ENCODE measurements at regions not wholly inside any gene's neighbourhood (a gene's known extent, or its start where the extent isn't known, plus 50 kb on each side); places are given as distances from the start of the nearest gene placed in this dataset.
A peak's percentile ranks its signal among the peaks of the same experiment; 100 is the strongest.
"Not testable (repeated sequence)": the region's sequence is repeated elsewhere in the genome, so short reads cannot be mapped to it uniquely, and the experiment has no call there.

DNA sequence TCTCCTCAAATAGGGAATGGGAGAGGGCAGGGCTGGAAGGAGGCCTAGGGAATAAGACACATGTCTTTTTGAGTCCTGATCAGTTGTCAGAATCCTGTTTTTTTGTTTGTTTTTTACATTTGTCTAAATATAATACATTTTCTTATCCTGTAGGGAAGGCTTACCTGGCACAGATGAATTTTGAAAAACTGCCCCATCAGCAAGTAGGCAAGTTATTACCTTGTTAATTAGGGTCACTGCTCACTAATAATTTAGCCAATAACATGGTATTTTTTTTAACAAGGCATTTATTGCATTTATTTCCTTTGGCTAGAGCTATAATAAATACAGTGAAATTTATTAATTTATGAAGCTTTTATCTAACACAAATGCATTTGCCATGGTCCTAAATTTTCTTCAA is 423.2 kb upstream of the ONECUT1 start:
- DNase-seq (ENCODE audit: low spot score): no peak

DNA sequence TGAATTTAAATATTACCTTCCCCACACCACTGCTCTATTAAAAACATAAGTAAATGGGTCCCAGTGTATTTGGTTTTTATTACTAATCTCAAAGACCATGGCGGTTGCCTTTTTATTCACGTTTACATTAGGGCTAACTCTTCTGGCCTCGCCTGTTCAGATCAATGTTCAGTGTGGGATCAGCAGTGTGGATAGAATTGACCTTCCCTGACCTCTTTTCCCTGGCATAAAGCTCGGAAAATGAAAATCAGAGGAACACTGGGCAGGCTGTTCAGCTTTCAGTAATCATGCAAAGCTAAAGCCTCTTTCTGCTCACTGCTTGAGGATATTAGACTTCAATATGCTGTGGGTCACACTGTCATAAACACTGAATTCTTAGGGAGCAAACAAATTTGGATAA is 422.6 kb upstream of the ONECUT1 start:
- no peak for DNase-seq (ENCODE audit: low spot score)

DNA sequence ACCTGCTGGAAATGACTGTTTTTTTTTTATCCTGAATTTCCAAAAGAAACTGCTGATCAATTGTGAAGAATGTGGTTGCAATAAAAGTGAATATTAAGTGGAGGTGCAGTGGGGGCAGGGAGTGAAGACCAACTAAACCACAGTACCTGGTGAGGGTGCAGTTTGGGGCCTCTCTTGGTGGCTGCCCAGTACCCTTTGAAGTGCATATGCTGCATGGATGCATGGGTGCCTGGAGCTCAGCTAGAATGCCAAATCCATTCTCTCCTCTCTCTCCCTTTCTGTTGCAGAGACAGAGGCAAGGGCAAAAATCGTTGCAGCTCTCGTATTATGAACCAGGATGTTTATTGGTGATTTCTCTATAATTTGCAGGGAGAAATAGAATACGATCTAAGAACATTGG is 420.5 kb upstream of the ONECUT1 start:
- DNase-seq (ENCODE audit: low spot score): no peak

DNA sequence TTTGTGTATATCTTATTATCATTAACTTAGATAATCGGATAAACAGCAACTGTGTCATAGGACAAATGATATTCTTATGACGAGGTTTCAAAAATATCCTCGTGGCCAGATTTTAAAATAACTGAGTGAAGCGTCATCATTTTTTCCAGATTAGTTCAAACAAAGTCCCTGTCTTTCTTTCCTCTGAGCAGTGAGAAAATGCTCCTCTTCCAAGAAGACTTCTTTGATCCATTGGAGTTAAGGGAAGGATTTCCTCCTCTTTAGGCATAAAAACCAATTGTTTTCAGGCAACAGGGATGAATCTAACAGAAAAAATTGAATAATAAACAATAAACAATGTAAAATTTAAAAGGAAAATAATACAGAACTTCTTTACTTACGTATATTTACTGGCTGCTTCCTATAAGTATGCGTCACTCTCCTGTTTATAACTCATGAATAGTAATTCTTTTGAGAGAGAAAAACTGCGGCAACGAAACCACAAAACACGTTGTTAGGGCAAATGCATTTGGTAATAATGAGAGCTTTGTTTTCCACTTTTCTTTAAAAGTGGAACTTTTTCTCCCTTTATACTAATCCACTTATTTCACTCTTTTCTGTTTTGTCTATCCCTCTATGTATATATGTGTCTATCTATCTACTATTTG is 419.4 kb upstream of the ONECUT1 start:
- no peak for DNase-seq (ENCODE audit: low spot score)

DNA sequence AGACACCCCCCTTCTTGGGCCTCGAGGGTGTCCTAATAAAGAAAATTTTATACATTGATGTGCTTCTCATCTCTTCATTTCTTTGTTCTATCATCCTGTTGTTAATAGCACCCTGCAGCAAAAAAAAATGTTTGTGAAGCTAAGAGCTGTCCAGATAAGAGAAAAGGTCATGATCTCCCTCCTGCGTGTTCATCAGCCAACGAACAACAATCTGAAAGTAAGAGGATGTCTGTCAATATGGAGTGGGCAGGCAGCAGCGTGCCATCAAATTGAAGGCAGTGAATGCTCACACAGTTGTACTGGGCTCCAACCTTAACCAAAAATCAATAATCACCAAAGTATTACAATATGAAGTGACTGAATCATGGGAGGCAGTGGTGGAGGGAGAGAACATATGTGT is 418.6 kb upstream of the ONECUT1 start:
- DNase-seq (ENCODE audit: low spot score): no peak

DNA sequence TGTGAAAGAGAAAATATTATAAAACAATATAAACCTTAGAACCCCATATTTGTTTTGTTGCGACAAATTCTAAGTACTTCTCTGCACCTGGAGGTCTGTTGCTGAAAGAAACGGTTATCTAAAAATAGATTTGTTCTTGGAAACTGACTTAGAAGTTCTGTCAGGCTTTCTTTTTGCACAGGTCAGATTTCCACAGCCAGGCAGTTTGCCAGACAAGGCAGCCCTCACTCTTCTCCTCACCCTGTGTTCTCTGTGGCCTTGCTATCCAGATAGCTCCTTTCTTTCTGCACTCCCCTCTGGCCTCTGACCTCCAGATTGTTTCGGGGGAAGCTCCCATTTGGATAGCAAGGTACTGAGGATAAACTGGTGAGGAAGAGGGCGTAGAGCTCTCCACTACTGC is 413.3 kb upstream of the ONECUT1 start:
- no peak for DNase-seq (ENCODE audit: low spot score)

DNA sequence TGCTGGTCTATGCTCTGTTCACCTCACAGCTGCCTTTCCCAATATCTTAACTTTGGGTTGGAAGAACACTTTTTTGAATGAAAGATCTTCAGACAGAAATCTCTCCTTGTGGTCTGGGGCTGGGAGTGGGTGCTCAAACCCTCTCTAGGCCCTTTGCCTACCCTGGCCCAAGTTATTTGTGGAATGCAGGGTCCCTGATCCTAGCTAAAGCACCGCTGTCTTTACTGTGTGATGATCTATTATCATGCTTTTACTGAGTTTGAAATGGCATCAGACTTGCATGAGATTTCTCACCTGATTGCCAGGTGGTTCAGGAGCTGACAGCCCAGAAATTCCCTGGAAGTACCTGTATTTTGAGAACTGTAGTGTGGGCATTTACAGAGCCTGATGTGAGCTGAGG is 412.7 kb upstream of the ONECUT1 start:
- DNase-seq (ENCODE audit: low spot score): no peak

DNA sequence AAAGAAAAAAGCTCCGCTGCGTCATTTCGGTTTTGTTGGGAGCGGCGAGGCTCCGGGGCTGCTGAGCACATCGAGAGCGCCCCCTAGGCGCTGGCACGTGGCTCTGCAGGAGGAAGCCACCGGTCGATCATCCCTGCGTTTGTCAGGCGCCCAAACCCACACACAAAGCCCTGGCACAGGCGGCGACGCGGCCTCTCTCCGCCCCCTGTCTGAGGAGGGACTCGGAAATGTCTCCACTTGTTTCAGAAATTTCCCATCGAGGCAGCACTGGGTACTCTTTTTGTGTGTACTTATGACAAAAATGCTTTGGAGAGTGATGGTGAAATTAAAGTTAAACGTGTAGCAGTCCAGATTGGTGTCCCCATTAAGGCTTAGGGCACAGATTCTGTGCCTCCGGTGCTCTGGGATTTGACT is 407.3 kb upstream of the ONECUT1 start:
- peak; percentile 61 for DNase-seq (ENCODE audit: low spot score)

DNA sequence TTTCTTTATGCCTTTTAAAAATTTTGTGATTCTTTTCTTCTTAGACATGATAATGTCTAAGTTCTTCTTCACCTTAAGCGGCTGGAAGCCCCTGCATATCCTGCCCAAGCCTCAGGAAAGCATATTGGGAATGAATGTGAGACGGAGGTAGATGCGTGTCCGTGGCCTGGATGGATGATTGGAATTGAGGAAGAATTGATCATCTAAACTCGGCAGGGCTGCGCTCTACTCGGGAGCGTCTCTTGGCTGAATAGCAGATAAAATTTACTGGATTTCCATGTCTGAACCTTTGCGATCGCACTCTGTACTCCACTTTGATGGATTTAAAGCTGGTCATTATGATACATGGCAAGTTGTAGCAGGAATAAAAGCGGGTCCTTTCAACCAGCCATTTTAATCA is 406.7 kb upstream of the ONECUT1 start:
- DNase-seq (ENCODE audit: low spot score): no peak

DNA sequence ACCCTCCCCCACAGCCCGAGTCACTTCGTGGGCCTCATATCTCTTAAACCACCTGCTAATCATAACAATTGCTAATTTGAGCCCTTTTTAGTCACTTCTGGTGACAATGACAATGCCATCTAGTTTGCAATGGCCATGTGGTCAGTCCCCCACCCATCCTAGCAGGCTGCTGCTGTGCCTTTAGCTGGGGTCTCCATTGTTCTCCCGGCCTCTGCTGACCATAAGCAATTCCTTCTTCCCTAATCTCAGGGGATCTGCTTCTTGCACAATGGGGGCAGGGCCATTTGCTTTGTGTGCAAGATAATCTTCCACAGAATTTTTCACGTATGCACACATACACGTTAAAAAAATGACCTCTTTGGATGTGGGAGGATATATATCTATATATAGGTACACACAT is 406.1 kb upstream of the ONECUT1 start:
- no peak for DNase-seq (ENCODE audit: low spot score)

DNA sequence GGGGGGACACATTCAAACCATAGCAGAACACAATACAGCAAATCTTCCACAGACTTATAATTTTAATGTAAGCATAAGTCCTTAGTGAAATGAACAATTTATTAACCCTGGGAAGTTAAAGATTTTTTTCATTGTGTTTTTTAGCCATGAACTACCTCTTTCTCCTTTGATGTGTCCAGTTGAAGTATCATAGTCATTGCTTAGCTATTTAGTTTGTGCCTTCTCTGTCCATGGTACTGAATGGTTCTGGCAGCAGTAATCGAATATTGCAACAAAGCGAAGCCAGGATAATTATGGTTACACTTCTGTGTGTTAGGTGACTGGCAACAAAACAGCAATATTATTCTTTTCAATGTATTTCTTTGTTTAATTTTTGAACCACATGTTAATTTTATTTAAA is 403.0 kb upstream of the ONECUT1 start:
- no peak for DNase-seq (ENCODE audit: low spot score)

DNA sequence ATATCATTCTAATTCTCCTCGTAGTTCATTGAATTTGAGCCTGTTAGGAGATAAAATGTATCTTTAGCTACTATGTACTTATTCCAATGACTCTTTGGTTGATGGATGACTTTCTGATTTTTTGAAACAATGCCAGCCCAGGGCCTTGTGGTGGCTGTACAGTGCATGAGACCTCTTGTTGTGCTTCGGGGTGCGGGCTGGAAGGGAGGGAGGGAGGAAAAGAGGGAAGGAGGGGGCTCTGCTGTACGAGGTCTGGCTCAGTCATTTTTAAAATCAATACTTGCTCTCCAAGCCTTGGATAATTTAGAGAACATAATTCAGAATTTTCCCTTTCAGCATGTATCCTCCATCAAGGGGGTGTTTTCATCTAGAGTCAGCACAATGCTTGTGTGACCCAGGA is 399.7 kb upstream of the ONECUT1 start:
- DNase-seq (ENCODE audit: low spot score): no peak

DNA sequence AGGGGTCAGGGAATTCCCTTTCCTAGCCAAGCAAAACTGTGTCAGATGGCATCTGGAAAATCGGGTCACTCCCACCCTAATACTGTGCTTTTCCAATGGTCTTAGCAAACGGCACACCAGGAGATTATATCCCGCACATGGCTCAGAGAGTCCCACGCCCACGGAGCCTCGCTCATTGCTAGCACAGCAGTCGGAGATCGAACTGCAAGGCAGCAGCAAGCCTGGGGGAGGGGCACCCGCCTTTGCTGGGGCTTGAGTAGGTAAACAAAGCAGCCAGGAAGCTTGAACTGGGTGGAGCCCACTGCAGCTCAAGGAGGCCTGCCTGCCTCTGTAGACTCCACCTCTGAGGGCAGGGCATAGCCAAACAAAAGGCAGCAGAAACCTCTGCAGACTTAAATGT is 393.3 kb upstream of the ONECUT1 start:
- not testable (repeated sequence) for DNase-seq (ENCODE audit: low spot score)

DNA sequence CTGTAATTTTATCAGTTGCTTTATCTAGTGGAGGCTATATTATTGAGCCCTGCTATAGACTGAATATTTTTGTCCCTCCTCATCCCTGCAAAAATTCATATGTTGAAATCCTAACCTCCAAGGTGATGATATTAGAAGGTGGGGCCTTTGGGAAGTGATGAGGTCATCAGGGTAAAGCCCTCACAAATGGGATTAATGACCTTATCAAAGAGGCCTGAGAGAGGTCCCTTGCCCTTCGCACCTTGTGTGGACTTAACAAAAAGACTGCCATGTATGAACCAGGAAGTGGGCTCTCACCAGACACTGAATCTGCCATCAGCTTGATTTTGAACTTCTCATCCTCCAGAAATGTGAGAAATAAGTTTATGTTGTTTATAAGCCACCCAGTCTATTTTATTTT is 381.4 kb upstream of the ONECUT1 start:
- DNase-seq (ENCODE audit: low spot score): no peak

DNA sequence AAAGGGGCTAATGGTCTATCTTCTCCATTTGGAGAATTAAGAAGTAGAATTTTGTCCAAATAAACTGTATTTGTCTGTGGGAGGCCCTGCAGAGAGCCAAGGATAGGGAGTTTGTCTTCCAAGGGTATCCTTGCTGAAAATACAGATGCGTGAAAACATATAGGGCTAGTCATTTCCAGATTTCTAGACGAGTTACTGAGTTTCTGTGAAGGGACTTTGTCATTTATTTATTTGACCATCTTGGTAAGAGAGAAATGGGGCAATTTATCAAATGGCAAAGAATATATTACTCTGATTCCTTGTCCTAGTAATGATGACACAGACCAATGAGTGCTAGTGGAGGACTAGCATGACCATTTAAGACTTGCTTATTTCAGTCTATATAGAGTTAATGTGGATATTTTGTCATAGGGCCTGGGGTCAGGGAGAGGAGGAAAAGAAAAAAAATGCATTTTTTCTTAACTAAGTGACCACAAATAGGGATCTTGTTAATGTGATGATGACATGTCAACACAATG is 376.6 kb upstream of the ONECUT1 start:
- no peak for DNase-seq (ENCODE audit: low spot score)

DNA sequence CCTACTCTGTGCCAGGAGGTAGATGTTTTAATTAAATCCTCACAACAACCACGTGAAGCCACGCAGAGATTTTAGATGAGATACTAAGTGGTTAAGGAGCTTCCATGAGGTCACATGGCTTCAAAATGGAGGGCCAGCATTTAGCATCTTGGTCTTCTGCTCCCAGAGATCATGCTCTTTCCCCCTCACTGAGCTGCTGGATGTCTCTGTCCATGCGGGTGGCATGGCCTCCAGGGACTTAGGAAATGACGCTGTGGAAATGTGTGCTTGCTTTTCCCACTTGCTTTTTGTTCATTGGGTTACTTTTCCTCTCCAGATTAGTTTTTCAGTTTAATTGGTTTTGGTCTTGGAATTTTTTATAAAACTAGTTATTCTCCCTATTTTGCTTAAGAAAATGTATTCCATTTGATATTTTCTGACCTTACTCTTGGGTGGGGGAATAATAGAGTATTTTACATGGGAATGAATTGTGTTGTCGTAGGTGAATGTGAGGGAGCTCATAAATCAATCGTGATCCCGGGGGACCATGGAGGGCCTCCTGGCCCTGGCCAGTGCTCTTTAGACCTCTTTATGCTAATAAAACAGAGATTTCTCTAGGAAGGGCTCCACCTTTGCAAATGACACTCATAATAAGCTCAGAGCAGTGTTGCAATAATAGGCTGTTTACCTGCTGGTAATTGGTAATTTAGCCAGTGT is 376.0 kb upstream of the ONECUT1 start:
- DNase-seq (ENCODE audit: low spot score): no peak

DNA sequence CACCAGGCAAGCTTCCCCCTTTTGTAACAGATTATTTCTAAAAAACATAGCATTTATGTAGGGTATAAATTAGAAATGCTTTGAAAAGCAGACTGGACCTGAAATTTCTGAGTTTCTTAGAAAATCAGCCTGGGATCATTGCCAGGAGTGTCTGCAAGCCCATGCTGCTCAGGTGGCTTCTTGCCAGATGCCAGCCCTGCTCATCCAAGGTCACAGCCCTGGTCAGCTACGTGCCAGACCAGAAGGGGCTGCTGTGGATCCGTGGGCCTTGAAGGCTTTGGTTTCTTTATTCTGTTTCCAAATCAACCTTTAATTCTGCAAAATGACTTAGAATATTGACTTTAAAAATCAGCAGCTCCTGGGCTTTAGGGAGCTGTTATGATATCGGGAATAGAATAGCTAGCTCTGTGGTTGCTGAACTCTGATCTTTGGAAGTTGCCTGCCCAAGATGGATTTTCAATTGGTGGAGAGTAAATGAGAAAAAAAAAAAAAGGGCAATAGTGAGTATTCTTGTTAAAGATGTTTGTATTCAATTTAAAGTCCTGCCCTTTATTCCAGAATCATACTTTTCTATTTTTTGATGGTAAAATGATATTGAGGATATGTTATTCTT is 370.1 kb upstream of the ONECUT1 start:
- no peak for DNase-seq (ENCODE audit: low spot score)

DNA sequence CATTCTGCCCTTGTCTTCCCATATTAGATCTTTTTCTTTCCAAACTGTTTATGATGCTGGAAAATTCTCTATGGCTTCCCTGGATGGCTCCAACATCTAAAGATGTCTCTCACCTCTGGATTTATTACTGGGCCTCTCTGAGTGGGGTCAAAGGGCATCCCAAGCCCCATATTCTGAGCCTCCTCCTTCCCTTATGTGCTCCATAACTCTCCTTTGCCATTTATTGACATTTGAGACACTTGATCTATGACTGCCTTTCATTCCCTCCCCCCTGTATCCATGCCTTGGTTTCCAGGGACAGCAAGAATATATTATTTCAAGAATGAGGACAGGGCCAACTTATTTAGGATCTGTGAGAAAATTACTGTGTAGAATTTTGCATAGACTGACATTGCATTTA is 369.3 kb upstream of the ONECUT1 start:
- no peak for DNase-seq (ENCODE audit: low spot score)

DNA sequence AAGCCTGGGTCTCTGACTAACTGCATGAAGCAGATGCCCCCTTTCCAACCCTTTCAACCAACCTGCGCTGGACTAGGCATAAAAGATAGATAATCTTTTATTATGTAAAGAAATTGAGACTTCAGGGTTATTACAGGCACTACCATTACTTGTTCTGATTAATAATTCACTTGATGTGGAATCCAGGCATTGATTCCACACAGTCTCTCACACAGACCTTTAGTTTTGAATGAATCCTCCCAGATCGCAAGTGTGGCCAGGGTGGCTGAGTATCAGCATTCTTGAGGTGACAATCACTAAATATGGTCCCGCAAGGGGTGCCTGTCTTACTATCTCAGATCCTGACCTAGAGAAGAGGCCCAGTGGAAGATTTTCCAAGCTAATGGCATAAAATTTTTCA is 368.9 kb upstream of the ONECUT1 start:
- DNase-seq (ENCODE audit: low spot score): no peak

DNA sequence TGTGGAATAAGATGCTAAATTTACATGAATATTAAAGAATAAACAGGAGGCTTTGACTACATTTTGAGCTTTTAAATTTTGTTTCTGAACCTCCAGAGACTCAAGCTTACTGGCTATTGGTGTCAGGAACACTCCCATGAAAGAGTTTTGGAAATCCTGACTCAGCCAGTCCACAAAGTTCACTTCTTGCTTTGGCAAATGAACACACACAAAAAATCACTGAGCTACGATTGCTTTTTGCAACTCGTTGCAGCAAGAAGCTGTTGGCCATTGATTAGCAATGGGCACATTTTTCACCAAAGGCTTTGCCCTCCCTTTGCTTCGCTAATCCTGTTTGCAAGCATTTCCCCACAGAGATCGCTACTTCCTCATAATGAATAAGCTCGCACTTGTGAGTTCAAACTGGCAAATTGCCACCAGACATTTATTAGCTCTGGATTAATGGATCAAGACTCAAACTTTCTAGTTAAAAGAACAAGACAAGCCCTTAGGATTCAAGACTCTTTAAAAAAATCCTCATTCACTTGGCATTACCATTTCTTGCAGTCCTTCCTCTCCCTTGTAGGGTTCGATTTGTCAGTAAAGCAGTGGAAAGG is 343.2 kb upstream of the ONECUT1 start:
- no peak for DNase-seq (ENCODE audit: low spot score)

DNA sequence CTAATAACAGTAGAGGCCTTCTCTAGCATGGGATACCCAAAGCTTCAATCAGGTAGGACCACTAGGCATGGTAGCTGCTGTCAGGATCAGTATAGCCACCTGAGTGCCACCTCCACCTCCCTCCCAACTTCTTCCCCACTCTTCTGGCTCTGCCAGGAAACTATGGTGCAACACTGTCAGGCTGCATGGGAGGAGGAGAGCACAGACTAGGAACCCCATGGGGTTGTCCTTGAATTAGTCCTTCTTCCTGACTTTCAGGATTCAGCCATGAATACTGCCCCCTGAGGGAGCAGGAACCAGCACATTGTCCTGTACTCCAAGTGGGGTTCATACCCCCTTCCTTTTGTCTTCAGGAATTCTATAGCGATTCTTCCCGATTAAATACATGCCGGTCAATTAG is 340.8 kb upstream of the ONECUT1 start:
- no peak for DNase-seq (ENCODE audit: low spot score)

DNA sequence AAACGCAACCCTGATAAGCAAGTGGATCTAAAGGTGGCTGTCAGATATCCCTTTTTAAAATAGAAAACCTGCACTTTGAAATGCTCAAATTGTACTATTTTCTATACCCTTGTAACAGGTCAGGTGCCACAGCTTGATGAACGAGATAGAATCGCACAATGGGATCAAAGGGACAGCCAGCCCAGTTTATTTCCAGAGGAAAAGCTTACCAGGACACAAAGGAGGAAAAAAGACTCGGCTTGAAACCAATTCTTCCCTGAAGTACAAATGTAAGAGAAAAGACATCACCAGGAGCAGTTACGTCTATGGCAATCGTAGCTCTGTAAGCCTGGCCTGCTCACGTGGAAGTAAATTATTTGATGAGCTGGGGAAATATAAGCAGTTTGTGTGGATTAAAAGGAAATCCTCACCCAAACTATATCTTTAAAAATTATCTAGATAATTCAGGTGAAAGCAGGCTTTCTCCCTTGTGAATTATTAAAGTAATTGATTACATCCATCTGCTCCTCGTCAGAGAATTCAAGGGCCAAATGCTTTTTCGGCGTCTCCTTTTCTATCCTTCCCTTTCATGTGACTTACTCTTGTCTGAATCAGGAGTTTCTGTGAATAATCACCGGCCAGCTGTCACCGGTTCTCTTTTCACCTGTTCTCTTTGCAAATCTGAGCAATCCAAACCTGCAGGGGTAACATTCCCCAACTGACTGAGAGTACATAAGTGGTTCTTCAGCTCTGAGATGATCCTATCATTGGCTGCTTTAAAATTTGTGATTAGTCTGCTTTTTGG is 339.2 kb upstream of the ONECUT1 start:
- DNase-seq (ENCODE audit: low spot score): no peak
